DMS114 treated with DMSO at 0.1 percent for 48 hours (cell line): ENCODE measurements at regions not wholly inside any gene's neighbourhood (a gene's known extent, or its start where the extent isn't known, plus 50 kb on each side); places are given as distances from the start of the nearest gene placed in this dataset.
"Not testable (repeated sequence)": the region's sequence is repeated elsewhere in the genome, so short reads cannot be mapped to it uniquely, and the experiment has no call there.

Experiments used
- DNase-seq: peaks from one replicate; lab custom pipeline; 2025; ENCODE audit not compliant: unreplicated experiment; lab: John Stamatoyannopoulos, UW

DNA sequence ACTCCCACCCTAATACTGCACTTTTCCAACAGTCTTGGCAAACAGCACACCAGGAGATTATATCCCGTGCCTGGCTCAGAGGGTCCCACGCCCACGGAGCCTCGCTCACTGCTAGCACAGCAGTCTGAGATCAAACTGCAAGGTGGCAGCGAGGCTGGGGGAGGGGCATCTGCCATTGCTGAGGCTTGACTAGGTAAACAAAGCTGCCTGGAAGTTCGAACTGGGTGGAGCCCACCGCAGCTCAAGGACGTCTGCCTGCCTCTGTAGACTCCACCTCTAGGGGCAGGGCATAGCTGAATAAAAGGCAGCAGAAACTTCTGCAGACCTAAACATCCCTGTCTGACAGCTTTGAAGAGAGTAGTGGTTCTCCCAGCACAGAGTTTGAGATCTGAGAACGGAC lies 401.9 kb upstream of the SLC30A5 start:
- DNase-seq: not testable (repeated sequence)

DNA sequence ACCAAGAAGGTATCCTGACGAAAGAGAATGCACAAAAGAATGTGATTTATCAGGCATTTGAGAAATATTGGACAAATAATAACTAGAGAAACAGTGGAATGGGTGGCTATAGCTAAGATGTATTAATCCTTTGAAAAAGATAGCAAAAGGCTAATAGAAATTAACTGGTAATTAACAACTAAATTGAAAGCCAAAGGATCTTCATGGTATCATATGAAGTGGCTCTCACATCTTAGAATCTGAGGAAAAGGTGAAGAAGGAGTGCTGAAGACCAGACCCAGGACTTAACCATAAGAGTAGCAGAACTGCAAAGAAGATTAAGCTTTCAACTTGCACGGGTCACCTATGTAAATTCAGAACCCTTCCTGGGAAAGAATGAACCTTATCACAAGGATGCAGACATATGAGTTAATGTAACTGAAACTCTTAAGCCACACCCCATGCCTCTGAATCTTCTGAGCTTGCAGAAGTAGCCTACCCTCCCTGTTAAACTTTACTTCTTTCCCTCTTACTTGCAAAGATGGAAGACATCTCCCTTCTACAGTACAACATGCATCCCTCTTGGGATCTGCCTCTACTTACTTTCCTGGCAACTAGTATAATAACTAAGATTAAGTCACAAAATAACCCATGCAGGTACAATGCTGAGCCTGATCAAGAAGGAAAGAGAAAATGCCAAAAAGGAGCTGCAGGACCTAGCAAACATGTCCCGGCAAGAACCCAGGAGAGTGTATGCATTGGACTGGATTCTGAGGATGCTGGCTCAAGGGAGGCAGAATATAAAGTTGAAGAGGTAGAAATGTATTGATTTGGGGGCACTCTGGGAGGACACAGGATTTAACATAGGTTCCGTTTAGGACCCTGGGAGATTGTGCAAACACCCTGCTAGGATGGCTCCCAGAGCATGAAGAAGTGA lies 395.5 kb upstream of the SLC30A5 start:
- DNase-seq: no peak

DNA sequence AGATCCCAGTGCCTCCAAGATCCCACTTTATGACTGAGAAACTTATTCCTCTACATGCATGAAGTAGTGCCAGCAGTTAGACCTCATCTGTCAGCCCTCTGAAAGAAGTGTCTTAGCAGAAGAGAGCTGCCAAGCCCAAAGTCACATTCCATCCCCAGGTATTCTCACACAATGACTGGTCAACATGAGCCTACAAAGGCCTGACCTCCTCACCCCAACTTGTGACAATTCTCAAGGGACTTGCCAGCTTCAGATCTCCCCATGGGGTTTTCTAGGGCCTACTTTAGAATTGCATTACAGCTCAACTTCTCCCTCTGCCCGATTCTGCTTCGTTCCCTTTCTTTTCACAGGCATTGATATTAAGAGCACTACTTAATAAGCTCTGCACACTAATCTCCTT lies 393.8 kb upstream of the SLC30A5 start:
- no peak for DNase-seq

DNA sequence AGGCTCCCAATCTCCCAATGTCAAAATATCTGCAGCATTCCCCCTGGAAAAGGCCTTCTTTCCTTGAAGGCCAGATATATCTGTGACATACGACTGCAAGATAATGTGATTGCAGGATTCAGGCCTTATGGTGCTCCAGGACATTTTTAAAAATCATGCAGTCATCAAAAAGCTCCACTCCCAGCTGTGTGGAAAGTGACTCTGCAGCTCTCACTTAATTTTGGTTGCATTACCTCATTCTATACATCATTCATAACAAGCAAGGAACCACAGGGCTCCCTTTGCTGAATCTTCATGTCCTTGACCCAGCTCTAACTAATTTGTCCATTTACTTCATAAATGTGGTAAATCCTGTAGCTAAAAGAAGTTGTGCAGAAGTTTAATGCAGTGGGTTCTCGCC lies 386.2 kb upstream of the SLC30A5 start:
- no peak for DNase-seq

DNA sequence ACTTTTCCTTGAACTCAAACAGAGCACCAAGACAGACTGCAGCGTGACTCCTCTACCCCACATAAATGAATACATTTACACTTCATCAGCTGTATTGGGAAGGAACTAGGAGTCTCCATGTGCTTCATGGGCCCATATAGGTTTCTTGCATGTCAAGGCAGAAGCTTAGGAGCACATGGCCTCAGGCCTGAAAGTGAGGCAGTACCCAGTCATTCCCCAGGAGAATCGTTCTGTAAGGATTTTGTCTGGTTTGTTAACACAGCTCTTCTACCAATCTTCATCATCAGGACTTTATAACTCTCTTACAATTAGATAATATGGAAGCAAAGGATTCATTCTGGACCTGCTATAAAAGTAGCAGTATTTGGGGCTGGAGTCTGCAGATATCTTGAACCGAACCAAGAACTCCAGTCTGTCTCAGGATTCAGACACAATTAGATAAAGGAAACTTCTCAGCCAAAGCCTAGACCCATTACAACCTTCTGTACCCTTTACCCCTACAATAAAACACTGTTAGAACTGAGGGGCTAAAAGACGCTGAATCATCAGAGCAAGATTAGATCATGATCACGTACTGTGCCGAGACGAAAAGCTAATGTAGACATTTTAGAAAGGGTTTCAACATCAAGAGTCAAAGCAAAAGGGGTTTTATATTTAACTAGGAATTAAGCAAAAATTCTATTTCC lies 385.5 kb upstream of the SLC30A5 start:
- no peak for DNase-seq

DNA sequence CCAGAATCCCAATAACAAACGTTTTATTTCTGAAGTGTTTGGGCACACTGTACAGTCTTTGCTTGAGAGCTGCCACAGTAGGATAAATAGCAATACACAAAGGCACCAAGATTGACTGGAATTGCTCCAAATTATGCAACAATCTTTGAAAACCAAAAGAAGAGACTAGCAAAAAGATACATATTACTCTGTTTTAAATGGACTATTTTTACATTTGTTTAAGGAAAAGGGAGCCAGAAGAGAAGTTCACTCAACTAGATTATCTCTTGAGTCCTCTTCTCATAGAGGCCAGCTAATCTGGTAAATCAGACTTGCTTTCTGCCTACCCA lies 385.0 kb upstream of the SLC30A5 start:
- DNase-seq: no peak

DNA sequence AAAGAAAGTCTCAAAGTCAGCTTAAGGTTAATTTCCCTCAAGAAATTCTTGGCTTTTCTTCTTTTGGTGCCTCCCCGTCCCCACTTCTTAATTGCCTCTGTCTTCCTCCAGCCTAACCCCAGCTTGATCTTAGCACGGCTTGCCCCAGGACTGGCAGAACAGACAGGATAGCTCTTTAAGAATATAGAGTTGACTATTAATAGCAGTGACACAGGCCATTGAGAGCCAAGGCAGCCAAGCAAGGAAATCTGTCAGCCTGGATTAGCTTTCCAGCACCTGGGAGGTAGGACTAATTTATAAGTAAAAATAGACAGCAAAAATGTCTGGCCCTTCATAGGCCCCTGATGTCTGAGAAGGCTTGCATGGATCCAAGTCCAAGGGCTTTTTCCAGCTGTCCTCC lies 384.6 kb upstream of the SLC30A5 start:
- DNase-seq: no peak

DNA sequence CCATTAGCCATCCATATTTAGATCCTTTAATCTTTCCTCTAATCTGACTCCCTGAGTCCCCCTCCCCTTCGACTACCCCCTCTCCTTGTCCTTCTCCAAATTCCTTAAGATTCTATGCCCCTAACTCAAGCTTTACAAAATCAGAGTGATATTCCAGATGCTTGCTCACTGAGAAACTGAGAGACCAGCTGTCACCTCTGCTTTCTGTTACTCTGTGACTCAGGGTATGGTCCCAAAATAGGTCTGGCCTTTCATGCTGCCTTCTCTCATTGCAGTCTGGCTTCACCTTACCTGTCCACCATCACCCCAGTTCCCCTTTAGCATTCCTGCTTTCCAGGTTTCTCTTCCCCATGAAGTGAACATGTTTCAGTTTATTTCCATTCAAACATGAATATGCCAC lies 383.3 kb upstream of the SLC30A5 start:
- DNase-seq: no peak

DNA sequence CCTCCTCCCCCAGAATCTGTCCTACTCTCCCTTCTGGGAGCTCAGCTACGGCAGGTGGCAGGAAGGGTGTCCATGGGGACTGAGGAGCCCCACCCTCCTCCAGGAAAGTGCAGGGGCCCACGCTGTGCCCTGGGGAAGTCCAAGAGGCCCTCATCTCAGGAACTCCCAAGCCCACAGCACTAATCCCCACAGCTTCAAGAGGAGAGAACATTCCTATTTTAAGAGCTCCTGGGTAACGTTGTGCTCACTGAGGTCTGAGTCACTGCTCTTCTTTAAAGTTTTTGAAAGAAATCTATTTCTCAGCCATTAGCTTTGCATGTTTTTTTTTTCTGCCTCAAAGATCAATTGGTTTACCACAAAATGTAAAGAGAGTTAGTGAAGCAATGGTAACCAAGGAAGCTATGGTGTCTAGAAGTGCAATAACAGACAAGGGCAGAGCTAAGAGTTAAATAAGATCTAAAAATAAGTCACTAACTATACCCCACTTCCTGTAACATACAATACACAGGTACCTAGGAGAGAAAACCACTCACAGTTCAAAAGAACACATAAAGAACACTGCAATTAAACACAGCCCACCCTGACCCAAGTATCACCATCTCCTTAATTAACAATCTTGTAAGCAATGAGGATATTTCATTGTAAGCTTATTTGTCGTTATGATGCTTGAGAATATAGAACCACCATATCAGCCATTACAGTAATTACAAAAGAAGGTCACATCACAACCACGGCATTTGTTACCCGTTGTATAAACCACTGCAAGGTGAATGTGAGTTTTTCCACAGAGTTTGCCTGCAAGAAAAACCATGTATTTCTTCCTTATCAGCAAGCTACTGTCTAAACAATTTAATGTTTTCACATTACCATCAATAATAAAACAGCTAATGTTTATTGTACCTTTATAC lies 382.3 kb upstream of the SLC30A5 start:
- DNase-seq: no peak

DNA sequence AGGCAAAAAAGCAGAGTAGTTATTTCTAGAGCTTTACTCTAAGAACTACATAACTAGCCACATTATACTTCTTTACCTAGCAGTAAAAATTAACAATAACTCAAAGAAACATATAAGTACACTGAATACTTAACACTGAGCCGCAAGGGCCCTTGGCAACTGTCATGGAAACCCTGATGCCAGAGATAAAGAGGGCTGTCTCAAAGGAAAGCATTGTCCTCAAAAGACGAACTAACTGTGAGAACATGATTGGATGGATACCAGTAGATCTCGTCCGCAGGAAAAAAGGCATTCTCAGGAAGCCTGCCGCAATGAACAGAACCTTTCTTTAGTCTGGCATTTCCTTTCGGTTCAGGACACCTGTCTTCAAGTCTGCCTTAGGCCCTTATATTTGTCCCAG lies 379.0 kb upstream of the SLC30A5 start:
- DNase-seq: no peak

DNA sequence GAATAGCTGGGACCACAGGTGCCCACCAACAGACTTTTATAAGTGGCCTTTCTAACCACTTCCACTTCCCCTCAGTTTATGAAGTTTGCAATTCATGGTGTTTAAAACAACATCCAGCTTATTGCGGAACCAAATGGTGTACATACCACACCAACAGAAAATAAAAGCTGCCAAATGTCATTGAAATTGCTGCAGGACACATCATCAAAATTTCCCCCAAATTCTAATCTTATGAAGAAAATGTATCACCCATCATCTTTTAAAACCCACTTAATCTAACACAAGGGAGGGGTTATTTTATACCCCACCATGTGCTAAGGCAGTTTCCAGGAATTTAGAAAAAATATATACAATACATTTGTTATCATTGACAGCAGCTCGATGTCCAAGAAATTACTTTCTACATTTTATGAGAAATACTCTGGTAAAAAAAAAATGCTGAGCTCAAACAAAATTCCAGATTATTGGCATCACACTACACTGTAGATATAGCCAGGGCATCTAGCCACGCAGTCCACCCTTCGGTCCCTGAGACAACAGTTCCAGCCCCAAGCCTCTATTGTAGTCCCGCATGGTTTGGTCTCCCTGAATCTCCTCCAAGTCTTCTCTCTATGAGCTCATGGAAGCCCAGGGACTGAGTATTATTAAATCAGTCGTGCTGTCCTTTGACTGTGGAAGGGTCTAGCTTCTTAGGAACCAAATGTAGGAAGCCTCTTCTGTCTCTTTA lies 372.8 kb upstream of the SLC30A5 start:
- DNase-seq: no peak

DNA sequence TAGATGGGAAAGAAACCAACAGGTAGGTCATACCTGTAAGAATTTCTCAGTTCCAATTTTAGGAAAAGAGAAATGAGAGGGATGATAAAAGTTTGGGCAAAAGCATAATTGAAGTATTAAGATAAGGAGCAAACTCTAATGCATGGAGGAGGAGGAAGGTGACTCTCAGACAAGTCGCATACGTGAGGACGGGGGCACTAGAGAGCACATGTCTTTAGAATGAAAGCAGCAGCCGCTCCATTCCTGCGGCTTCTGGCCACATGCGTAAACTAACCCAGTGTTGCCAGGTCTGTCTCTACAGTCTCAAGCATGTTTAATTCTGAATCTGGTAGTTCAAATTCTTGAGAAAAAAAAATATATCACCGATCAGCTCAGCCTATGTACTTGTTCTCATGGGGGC lies 371.5 kb upstream of the SLC30A5 start:
- DNase-seq: no peak

DNA sequence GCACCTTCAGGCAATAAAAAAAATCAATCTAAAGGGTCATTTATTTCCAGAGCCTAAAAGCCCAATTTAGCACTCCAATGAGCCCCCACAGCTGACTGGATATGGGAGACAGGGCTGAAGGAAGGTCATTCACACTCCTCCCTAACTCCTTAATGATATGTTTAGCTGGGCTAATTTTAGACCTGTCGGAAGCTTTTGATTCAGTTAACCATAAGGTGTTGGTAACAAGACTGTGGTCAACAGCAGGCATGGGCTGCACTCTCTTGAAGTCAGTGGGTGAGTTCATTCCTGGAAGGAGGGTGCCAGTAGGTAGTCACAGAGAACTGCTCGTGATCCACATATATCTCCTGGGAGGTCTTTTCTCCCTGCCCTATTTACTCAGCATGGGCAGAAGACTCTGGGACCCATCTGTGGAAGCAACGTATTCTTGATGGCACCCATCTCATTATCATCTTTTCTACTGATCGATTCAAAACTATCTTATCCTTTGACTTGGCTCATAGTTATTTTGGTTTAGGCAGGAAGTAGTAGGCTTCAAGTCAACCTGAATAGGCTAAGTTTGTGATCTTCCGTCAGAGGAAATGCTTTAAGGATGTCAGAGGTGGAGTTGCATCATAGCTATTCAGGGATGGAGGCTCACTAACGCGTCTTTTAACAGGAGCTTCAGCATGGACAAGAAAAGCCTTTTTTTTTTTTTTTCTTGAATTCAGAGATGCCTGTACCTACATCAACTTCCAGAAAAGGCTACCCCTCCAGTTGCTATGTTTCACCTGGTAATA lies 367.7 kb upstream of the SLC30A5 start:
- DNase-seq: no peak

DNA sequence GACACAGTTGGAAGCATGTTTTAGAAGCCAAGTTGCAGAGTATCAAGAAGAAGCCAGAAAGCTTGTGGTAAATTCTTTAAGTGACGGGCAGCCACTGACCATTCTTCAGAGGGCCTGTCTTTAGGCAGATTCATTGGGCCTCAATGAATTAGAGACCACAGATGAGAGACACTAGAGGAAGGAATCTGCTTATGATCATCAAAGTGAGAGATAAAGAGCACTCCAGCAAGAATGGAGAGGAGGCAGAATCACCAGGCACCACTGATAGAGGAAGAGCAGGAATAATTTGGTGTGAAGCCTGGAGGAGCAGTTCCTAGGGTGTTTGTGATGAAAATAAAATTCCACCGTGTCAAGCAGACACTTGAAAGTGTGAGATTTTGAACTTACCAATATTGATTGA lies 365.9 kb upstream of the SLC30A5 start:
- DNase-seq: no peak

DNA sequence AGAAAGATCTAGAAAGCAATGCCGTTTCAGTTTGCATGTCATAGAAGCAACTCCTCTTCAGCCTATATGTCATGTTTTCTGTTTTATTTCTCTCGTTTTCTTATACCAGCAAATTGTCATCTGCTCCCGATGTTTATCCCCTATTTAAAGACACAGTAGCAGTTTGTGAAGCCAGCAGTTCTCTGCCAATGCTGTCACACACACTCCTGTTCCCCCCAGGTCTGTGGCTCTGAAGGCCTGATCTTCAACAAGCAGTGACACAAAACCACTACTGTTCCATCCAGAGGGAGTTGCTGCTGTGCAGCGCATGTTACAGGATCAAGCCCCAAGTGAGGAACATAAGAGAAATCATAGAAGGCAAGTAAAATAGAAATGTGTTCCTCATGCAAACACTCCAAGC lies 364.1 kb upstream of the SLC30A5 start:
- no peak for DNase-seq

DNA sequence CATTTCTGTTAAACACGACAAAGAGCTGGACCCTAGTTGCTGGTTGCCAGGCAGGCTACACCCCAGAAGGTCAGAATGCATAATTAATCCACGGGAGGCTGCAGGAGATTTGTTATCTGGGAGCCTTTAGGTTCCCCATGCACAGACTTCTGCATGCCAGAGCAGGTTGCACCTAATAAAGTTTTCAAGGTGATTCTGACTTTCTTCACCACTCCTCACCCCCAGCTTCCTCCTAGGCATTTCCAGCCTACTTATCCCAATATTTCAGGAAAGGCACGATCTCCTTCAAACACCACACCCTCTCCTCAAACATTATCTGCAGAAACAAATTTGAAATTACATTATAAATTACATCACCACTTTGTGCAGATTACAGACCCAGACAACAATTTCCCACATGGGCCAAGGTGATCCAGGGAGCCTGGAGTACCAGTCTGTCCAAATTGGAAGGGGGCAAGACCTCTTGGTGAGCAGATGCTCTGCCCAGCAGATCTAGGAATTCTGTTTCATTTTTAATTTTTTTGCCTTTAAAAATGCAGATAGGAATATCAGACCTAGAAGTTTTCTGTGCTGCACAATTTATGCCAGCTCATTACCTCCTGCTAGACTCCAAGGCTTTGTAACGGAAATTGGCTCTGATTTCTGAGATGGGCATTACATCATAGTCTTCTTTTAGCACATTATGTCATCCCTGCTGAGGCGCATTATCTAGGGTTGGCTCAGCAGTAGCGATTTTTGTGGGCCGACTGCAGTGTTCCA lies 363.4 kb upstream of the SLC30A5 start:
- DNase-seq: no peak

DNA sequence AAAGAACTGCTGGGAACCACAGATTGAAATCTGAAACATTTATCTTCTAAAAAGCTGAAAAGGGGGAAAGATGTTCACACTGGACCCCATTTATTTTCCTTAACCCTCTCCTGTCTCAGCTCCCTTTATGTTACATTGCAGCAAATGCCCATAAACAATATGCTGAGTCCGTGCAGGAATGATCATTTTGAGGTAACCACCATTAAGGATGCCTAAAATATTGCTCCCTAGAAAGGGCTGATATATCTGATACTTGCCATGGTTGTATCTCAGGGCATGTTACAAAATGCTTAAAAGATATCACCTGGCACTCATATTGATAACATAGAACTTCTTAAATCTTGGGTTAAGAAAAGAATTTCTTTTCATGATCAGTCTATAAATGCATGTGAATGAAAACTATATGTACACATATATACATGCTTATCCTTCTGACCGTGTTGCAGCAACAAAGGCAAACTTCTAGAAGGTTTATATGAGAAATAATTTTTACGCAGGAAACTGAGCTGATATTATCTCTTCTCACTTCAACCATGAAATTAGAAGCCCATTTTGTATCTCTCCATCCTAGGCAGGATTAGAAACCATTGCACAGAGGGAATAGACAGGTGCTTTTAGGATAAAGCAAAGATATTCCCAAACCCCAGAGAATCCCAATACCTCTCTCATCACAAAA lies 362.7 kb upstream of the SLC30A5 start:
- no peak for DNase-seq

DNA sequence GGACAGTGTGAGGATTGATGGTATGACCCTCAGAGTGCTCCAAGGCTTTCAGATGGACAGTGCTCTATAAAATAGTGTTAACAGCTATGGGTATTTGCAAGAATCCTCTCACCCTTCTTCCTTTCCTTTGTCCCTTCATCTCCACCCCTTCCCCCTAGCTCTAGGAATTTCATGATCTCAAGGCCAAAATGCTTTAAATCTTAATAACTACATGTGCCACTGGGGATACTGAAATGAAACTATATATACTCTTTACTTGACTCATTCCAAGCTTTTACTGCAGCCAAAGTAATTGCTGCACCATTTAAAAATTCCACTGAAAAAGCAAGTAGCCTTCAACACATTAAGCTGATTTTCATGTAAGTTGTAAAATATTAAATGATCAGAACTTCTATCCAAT lies 361.6 kb upstream of the SLC30A5 start:
- no peak for DNase-seq

DNA sequence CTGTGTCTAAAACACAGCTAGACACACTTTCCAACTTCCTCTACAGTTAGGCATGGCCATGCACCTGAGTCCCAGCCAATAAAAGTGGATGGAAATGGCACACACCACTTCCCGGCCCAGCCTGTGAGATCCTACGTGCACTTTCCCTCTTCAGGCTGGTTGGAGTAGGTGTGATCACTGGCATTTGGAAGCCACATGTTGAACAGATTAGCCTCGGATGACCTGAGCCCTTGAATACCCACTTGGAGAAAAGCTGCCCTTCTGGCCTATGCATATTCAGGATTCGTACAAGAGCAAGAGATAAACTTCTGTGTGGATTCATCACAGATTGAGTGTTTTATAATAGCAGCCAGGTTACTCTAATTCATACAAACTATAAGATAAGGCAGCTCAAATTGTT lies 359.0 kb upstream of the SLC30A5 start:
- DNase-seq: no peak
